COLO668 (cell line): ENCODE measurements at regions not wholly inside any gene's neighbourhood (a gene's known extent, or its start where the extent isn't known, plus 50 kb on each side); places are given as distances from the start of the nearest gene placed in this dataset.

ENCODE experiments used
- DNase-seq: peaks from one replicate; lab custom pipeline; 2025; ENCODE audit not compliant: unreplicated experiment; lab: John Stamatoyannopoulos, UW

DNA sequence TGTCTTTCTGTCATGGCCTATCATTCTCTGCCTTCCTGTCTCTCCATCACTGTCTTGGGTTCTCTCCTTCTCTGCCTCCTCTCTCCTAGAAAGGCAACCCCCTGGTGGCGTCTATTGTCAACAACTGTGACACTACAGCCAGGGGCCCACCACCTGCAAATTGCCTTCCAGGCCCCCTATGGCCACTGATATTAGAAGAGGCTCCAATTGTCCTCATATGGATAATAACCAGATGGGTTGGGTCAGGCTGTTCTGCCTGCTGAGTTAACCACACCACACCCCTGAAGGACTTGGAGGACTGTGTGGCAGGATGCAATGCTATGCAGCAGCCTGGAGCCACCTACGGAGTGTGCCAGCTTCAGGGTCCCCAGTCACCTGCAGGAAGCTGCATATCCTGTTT is 665.0 kb downstream of the NTRK3 start:
- no peak for DNase-seq

DNA sequence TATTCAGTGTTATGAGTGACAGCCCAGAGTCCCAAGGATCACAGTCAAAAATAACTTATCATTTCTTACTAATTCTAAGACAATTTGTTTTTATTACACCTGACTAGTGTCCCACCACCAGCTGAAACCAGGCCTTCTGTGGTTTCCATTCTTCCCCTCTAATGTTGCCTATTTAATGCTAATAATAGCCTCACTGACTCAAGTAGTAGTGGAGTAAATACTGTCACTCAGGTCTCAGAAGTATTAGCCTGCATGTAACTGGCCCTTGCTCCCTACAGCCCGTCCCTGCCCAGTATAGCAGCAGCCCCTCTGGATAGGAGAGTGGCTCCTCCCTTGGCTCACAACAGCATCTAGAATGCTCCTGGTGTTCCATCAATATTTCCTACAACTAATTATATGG is 665.5 kb downstream of the NTRK3 start:
- DNase-seq: no peak

DNA sequence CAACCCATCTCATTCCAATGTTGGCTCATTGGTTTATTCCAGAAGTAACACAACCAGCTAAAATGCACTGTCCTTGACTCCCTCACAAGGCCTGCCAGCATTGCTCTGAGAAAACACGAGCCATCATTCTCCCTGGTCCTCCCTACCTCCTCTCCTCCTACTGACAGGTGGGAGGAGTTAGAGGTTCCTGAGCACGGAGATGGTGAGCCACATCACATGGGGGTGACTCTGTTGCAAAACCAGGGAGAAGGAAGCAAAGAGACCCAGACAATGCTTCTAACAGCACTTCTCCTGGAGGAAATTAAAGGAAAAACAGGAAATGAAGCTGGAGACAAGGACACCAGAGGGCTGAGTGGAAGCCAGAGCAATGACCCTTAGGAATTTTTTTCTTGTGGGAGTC is 667.4 kb downstream of the NTRK3 start:
- no peak for DNase-seq

DNA sequence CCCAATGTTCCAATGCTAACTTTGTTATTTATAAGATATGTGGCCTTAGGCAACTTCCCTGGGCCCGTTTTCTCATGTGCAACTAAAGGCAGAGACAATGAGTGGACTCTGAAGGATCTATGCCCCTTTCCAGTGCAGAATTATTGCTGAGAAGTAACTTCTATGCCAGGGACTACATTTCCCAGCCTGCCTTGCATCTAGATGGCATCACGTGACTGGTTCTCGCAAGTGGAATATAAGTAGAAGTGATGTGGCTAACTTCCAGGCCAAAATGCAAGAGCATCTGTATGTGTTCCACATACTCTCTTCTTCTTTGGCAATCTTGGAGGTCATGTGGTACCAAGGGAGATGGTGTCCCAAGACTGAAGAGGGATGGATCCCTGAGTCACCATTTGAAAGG is 674.4 kb downstream of the NTRK3 start:
- DNase-seq: no peak

DNA sequence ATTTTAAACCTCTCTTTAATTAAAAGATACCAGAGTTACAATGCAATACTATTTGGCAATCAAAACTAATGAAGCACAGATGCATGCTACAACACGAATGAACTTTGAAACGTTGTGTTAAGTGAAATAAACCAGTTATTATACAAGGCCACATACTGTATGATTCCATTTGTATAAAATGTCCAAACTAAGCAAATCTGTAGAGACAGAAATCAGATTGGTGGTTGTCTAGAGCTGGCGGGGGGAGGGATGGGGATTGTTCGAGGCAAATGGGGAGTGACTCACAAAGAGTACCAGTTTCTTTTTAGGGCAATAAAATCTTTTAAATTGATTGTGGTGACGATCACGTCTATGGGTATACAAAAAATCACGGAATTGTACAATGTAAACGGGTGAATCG is 677.0 kb downstream of the NTRK3 start:
- no peak for DNase-seq

DNA sequence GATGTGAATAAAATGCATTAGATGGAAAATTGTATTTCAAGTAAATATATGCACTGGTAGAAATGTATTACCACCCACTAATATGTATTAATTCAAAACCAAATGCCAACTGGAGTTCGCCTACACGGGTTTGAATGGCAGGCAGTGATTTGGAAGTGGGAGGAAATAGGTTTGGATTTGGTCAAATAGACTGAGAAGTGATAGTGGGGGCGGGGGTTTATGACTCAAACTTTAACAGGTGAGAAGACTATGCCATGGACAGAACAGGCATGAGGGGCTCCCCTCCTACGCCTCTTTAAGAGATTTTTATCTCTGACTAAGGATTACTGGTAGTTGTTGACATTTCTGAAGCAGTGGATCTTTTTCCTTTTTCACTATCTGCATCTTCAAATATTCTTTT is 677.8 kb downstream of the NTRK3 start:
- no peak for DNase-seq

DNA sequence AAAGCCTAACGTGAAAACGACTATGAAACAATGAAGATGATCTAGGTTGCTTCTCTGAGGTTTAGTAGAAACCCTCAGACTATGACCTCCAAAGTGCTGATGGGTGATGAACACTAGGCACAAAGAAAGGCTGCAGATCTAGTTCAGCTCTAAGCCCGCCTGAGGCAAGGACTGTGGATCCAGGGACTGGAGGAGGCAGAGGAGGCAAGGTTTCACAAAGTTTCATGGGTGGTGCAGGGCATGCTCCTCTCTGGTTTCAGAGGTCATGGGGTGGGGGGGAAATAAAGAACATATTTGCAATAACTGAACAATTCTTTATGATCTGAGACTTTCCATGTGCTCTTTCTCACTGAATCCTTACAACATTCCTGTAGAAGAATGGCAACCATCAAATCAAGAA is 679.2 kb downstream of the NTRK3 start:
- no peak for DNase-seq

DNA sequence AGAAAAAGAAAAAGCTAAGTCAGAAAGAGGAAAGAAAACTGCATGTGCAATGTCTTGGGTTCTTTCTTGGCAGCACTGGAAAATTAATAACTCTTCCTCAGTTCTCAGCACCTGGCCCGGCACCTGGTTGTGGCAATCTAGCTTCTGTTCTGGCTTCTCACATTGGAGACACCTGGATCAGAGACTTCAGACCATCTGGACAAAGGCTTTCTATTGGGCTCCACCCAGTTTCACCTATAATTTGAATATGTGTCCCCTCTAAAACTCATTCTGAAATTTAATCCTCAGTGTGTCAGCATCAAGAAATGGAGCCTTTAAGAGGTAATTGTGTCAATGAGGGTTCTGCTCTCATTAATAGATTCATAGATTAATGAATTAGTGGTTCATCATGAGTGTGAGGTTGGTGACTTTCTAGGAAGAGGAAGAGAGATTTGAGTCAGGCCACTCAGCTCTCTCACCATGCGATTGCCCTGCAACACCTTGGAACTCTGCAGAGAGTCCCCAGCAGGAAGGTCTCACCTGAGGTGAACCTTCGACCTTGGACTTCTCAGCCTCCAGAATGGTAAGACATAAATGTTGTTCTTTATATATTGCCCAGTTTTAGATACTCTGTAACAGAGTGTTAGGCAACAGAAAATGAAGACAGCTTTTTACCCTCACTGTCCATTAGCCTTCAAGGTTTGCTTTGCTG is 679.9 kb downstream of the NTRK3 start:
- DNase-seq: no peak

DNA sequence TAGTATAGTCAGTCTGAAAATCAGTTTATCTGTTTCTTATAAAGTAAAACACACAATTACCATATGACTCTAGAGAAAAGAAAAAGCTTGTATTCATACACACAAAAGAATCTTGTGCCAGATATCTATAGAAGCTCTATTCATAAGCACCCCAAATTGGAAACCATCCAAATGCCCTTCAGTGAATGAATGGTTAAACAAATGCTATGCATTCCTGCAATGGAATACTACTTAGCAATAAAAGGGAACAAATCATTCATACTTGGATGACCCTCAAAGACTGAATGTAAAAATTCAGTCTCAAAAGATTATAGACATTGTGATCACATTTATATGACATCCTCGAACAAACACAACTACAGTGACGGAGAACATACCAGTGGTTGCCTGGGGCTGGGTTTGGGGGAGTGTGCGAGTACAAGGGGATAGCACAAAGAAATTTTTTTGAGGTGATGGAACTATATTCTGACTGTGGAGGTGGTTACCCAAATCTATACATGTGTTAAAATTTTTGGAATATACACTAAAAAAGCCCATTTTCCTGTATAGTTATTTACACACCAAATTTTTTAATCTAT is 680.6 kb downstream of the NTRK3 start:
- DNase-seq: no peak

DNA sequence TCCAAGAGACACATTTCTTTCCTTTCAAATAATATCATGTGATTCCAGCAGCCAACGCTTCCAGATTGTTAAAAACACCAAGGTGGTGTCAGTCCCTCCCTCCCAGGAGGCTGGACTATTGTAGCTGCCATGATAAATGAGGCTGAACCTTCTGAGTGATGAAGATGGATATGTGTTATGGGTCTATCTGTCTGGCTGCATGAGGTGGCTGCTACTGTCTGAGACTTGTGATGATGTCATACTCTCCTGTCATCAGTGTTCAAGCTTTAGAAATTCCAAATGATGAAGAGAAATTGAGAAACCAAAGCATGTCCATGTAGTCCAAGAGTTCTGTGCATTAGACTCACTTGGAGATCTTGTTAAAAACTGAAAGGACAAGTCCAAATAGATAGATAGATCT is 683.0 kb downstream of the NTRK3 start:
- no peak for DNase-seq

DNA sequence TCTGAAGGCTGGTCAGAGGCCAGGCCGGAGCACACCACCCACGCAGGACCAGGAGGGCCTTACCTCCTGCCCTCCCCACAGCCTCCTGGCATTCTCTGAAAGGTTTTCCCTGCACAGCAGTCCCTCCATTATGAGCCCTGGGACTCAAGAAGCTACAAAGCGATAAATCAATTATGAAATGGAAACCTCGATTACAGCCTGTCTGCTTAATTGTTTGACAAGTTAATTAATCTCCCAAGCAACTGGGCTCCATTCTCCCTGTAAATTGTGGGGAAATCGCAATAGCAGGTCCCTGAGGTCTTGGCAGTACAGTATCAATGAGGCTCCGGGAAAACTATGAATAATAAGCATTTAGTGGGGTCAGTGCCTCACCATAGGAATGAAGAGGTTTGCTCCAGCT is 683.5 kb downstream of the NTRK3 start:
- DNase-seq: no peak

DNA sequence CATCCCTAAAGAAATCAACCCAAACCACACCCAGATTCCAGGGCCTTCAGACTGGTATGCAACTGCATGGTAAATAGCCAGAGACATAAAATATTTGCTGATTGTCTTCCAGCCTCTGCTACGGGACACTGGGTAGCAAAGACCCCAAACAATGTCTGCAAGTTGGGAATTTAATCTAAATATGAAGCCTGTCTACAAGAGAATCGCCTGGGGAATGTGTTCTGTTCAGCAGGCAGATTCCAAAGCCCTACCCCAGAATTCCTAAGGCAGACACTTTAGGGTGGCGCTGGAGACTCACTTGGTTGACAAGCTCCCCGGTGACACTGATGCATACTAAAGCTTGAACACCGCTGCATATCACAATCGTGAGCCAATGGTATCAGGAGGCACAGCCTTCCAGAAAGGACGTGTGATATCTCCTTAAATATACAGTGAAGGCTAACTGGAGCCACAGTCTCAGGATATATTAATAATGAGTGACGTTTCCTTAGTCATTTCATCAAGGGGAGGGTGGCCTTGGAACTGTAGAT is 684.1 kb downstream of the NTRK3 start:
- DNase-seq: no peak

DNA sequence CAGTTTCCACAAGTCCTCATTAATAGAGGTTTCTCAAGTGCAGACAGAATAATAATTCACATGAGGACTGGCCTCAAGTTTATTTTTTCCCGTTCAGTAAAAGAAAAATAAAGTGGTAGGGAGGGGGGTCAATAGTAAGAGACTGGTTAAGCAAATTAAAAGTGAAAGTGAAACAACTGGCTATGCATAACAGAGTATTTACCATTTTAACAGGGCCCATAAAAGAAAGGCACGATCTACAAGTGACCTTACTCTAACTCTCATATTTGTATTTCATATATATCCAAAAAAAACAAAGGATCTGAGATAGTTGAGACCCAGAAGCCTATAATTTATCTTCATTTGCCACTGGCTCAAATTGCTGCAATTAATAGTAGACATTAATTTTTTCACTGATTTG is 686.3 kb downstream of the NTRK3 start:
- no peak for DNase-seq

DNA sequence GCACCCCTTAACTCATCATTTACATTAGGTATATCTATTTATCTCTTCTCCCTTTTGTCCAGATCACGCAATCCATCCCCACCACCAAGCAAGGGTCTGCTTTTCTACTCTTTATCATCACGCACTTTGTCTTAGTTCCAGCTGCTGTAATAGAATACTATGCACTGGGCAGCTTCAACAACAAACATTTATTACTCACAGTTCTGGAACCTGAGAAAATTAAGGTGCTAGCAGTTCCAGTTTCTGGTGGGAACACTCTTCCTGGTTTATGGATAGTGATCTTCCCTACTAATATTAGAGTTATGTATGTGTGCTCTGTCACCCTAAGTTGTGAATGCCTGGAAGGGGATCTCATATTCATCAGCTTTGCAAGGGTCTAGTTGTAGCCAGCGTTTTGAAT is 687.0 kb downstream of the NTRK3 start:
- no peak for DNase-seq

DNA sequence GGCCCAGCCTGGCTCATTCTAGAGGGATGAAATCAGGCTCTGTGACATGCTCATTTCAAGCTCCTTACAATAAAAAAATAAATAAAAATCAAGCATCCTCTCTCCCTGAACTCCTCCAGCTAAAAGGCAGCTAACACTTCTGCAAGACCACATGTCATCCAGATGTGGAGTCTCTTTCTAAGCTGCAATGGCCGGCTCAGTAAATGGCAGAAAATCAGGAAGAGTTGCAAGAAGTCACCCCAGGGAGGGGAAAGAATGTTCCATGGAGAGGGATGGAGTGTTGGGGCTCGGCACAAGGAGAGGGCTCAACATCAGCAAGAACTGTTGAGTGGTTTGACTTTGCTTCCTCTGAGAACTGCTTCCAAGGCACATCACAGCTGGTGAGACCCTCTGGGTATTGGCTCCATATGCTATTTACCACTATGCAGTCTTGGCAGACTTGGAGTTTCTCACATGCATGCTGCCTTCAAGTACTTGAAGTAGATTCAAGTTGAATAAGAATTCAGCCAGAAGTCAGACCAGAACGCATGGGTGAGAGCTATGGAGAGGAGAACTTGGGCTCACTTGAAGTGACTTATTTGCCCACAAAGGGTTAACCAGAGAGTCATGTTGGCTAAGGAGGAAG is 689.0 kb downstream of the NTRK3 start:
- DNase-seq: no peak

DNA sequence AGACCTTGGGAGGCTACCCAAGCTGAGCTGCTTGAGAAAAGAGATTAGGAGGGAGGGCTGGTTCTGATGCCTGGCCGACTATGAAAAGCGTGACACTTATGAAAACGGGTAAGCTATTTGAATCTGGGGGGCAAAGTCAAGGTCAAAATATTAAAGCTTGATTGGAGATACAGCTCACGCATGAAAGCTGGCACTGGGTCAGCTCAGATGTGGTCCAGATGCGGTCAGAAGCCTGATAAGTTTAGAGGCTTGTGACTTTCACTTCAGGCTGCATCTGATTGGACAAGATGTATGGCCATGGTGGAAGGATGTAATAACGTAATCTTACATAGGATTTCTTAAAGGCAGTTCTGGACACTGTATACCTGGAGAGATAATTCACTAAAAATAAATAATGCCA is 690.3 kb downstream of the NTRK3 start:
- no peak for DNase-seq

DNA sequence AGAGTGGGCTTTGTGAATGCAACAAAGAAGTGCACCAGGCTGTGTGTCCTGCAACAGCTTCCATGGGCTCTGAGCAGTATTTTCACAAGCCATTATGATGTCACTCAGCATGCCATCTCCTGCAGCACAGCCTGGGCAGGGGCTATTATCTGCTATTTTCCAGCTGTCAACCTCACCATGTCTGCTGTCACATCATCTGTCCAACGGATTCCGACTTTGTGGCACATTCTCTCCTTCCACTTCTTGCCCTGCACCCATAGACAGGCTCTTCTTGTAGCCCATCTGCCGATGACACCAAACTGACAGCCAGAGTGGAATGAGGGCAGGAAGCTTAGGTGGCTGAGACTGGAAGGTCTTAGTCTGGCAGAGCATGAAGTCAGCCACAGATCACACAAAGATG is 691.9 kb downstream of the NTRK3 start:
- no peak for DNase-seq

DNA sequence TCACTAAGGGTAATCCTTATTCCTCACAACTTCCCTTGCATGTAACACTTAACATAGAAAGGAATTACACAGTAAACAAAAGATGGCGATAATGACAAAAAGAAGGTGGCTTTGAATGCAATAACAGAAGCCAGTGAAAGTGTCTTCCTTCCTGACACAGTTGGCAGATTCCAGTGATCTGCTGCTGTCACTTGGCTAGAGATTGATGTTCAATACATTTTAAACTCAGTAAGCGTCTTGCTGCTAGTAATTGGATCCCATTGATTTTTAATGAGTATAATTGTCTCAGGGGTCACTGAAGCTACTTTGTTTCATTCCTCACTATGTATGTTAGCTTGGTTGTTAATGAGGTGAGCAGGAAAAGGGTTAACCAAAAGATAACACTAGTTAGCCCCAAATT is 692.7 kb downstream of the NTRK3 start:
- DNase-seq: no peak

DNA sequence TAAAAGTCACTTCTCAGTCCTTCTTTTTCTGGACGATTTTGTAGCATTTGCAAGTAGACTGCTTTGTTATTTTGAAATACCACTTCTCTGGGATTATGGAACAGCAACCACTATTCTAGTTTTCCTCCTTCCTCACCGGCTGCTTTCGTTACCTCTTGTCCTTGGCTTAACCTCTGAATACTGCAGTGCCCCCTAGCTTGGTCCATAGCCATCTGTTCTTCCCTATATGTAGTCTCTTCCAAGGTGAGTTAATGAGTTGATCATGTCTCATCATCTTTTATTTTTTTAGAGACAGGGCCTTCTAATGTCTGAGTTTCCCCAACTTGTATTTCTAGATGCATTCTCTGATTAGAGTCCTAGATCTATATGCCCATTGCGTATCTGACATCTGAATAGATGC is 694.3 kb downstream of the NTRK3 start:
- no peak for DNase-seq

DNA sequence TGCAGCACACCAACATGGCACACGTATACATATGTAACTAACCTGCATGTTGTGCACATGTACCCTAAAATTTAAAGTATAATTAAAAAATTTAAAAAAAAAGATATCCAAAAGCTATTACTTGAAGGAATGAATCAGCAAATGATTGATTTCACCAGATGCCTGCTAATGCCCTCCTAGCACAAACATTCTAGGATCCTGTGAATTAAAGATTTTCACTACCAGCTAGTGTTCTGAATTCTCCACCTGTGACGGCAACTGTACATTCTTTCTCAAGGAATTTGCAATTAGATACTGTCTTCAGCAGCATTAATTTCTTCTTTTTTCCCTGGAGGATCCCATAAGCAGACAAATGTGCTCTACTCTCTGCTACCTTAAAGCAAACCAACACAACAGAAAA is 694.9 kb downstream of the NTRK3 start:
- DNase-seq: no peak

DNA sequence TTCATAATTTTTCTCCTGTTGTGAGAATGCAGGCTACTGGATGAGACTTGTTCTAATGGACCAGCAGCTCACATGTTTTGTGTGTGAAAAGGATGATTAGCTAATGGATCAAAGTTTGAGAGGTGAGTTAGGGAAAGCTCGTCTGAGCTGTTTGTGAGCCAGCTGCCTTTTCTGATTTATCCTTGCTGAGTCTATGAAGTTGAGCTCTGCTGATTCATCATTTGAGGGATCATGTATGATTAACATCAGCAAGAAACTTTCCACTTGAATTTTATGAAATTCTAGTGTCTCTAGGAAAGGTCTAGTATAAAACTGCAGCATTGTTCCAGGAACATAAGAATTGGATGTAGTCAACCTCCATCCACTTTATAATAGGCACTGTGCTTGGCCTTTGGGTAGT is 698.7 kb downstream of the NTRK3 start:
- DNase-seq: no peak

DNA sequence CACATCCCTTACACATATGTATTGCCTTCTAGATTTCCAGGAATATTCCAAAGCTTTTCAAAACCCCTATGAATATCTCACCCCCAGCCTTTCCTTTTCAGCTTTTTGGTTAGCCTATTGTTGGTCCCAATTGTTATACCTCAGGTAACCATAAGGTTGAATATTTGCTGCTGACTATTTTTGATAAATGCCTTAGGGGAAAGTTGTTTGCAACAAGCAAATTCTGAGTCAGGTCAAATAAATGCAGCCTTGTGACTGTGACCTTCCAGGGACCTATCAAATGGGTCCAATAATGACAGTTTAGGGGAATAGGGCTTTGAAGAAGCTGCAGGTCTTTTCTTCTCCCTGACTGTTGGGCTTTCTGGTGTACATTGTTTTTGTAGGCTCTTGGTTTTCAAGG is 699.7 kb downstream of the NTRK3 start:
- DNase-seq: no peak

DNA sequence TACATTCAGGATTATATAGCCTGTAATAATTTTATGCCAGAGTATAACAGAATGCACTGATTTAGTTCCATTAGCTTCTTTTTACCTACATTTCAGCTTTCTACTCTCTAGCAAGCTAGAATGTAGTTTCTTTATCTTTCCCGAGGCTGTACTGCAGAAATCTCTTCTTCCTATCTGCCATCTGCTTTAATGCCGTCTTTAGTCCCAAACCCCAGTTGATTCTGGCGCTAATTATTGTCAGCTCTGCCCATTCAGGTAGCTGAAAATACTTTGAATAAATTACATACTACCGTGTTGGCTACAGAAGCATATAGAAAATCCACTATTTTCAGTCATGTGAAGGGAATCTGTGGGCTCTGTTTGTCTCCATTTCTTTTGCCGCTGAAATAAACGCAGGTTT is 706.7 kb downstream of the NTRK3 start:
- DNase-seq: no peak
